CD4-positive, alpha-beta T cell treated with Interleukin-15 for 1 hour (primary cell): ENCODE measurements at regions not wholly inside any gene's neighbourhood (a gene's known extent, or its start where the extent isn't known, plus 50 kb on each side); places are given as distances from the start of the nearest gene placed in this dataset.
"Not testable (repeated sequence)": the region's sequence is repeated elsewhere in the genome, so short reads cannot be mapped to it uniquely, and the experiment has no call there.

Source experiments
- DNase-seq: peaks from one replicate; pipeline ENCODE4 v3.0.0-alpha.2; 2020

DNA sequence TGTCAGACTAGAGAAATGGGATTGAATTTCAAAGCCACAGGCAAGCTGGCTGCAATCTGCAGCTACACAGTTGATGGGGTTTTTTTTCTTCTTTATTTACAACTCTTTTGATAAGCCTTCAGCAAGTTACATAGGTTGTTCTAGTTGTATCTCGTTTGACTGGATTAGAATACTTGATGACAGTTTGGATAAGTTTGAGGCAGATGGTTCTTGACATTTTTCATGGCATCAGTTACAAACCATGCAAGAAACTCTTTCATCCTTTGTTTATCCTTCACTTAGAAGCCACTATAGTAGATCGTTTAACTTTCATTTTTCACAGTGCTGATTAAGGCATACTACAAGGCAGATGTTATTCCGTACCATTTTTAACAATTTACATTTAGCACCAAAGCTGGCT, 238.9 kb downstream of the TOX3 start:
- no peak for DNase-seq

DNA sequence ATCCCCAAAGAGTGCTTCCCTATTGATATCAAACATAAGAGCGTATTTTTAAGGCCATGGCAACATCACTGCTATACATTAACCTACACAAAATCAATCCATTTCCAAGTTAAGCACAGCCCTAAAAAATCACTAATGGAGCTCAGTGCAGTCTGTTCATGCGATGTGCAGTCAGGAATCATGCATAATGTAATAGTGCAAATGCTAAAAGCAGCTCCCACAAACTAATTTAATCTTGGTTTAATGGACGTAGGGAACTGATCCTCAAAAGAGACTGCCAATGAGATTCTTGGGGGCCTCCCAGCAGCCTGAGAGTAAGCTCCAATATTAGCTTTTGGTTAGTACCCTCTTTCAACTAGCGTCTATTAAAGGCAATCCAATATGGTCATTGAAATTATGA, 245.9 kb downstream of the TOX3 start:
- no peak for DNase-seq

GRCh38 chr16:52298769-52299168, 248.2 kb downstream of the TOX3 start:
- no peak for DNase-seq

DNA sequence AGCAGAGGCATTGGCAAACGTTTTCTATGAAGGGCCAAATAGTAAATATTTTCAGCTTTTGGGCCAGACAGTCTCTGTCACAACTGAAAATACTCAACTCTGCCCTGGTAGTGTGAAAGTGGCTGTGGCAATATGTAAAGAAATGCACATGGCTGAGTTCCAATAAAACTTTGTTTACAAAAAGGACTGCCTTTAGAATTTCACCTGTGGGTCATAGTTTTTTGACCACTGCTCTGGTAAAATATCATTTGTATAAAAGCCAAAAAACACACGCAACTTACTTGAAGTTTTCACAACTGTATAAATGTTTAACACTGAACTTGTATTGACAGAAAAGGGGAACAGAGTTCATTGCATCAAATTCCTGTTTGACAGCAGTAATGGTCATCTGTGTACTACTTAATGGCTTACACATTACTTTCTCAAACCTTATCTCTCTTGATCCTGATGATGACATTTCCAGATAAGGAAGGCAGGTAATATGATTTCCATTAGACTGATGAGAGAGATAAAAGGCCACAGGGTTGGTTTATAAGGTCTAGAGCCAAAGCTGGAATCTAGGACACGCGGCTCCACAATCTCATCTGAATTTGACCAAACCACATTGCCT, 250.1 kb downstream of the TOX3 start:
- not testable (repeated sequence) for DNase-seq

DNA sequence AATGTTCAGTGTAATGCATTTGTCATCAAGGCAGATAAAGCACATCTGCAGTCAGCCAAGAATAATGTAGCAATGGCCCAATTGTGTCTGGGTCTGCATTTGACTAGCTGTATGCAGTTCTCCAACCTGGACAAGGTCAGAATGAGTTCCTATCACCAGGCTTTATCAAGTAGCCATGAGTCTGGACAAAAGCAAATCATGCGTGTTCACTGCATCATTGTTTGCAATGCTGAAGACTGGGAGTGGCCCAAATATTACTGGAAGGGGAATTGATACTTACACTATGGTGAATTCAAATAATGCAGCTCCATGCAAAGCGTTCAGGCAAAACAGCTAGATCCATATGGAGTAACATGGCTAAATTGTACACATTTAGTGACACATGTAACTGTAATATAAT, 250.9 kb downstream of the TOX3 start:
- DNase-seq, result no peak

DNA sequence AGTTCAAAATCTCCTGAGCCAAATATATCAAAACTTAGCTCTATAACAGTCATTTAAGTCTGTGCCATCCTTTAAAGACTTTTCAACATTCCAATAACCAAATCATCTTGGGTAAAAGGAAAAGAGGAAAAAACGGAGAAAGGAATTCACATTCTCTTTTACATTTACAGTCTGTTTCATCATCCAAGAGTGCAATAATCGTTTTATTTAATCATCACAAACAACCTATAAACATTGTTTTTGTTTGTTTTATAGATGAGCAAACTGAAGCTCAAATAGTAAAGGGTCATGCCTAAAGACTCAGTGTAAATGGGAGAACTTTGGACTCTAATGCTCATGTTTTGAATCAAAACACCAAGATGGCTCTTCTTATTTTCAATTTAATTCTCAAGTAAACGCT, 252.3 kb downstream of the TOX3 start:
- no peak for DNase-seq

GRCh38 chr16:52293204-52293603, 253.7 kb downstream of the TOX3 start:
- no peak for DNase-seq

GRCh38 chr16:52283584-52284375, 263.2 kb downstream of the TOX3 start:
- no peak for DNase-seq

- no peak for DNase-seq
Measured at GRCh38 chr16:52283018-52283417, 263.9 kb downstream of the TOX3 start.

DNA sequence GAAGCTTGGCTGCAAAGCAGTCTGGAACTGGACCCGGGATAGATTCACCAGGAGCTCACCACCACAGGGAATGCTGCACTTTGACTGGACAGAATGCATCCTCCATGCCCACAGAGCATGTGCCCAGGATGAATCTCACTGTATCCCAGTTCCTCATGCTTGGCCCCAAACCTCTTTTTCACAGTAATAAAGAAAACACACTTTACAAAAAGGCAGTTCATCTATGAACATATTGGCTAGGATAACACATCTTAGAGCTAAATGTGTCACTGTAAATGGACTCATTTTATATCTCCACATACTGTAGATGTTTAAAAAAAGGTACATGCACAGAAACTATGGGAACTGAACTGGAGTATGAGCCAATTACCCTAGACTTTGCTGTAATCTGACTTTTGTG, 266.9 kb downstream of the TOX3 start:
- no peak for DNase-seq

DNA sequence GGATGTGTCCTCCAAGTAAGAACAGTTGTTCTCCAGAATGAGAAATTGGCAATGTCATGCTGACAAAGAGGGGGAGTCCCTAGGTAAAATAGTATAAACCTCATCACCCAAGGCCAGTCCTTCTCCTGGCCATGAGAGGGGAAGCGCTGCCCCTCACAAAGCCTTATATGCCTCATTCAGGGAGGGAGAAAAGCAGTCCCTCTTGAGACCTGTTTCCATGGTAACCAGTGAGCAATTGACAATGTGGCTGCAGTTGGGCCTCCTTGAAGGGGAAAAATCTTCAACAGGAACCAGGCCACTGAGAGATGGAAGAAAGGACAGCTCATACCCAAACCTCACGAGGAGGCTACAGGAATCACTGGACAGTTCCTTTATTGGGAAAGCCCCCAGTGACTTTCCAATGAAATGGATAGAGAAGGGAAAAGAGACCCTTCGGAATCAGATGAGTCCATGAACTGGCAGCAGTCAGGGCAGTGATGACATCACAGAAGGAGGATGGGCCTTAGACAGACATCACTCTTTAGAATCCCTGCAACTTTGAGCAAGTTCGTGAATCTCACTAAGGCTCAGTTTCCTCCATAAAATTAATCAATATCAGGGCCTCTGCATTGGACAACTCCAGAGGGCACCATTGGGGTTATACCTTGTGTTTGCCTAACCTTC, 275.7 kb downstream of the TOX3 start:
- no peak for DNase-seq

GRCh38 chr16:52265446-52265861, 281.5 kb downstream of the TOX3 start:
- no peak for DNase-seq

DNA sequence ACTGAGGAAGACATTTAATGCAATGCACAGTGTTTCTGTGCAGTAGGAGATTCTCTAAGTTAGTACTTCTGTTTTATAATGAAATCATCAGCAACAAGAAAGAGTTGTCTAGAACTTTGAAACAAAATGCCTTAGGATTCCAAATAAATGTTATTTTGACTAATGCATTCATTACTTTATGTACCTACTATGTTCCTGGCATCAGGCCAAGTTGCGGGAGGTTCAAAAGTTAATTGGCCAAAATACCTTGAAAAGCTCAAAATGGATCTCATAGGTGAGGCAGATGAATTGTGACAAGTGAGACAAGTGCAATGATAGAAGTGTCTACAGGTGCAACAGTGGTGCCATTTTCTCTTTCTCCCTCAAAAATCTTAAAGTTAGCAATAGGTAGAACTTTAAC, 289.4 kb downstream of the TOX3 start:
- DNase-seq, result no peak

- no peak for DNase-seq
Measured at GRCh38 chr16:52256310-52257078, 290.4 kb downstream of the TOX3 start.

- no peak for DNase-seq
Measured at GRCh38 chr16:52254746-52255145, 292.2 kb downstream of the TOX3 start.

GRCh38 chr16:52252680-52253079, 294.3 kb downstream of the TOX3 start:
- no peak for DNase-seq

DNA sequence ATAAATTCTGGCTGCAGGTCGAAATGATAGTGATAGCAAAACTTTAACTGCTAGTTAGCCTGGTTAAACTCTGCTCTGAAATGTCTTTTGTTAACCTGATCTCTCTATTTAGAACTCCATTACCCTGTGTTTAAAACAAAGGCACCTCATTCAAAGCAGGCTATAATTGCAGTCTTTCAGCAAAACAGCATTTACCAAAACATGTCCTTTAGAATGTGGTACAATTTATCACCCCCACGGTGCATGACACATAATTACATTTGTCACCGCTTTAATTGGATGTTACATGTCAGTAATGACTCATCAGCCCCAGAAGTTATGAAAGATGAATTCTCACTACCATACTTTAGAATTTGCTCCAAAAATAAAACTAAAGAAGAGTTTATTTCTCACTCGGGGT, 295.4 kb downstream of the TOX3 start:
- no peak for DNase-seq

DNA sequence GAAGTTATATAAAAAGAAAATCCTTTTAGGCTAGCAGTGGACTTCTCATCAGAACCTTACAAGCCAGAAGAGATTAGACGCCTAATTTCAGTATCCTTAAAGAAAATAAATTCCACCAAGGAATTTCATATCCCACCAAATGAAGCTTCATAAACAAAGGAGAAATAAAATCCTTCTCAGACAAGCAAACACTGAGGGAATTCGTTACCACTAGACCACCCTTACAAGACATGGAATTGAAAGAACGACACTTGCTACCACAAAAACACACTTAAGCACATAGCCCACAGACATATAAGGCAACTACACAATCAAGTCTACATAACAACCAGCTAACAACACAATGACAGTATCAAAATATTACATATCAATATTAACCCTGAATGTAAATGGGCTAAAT, 299.2 kb downstream of the TOX3 start:
- no peak for DNase-seq

- no peak for DNase-seq
Measured at GRCh38 chr16:52238710-52239109, 308.2 kb downstream of the TOX3 start.

GRCh38 chr16:52237823-52238222, 309.1 kb downstream of the TOX3 start:
- no peak for DNase-seq

GRCh38 chr16:52235186-52235585, 311.8 kb downstream of the TOX3 start:
- no peak for DNase-seq

GRCh38 chr16:52234626-52235025, 312.3 kb downstream of the TOX3 start:
- DNase-seq, result no peak

DNA sequence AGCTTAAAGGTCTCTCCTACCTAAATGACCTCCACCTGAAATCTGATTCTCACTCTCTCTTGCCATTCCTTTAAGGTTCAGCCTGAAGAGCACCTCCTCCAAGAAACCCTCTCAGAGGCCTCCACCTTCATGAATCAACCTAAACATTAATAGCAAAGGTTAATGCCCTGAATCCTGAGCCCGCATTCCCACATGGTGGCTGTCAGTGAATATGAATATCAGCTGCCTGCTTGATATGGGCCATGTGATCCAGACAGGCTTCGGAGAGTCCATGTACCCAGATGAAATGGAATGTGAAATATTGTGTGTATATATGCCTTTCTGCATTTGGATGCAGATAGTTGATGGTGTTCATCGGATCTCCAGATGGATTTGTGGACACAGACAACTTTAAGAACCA, 317.5 kb downstream of the TOX3 start:
- no peak for DNase-seq

- no peak for DNase-seq
Measured at GRCh38 chr16:52227851-52228250, 319.1 kb downstream of the TOX3 start.
